GM10248 (cell line): ENCODE measurements at regions not wholly inside any gene's neighbourhood (a gene's known extent, or its start where the extent isn't known, plus 50 kb on each side); places are given as distances from the start of the nearest gene placed in this dataset.

Experiments used
- CTCF ChIA-PET: fragments of 300-600 bp; sonication (Branson Sonifier 250); formaldehyde crosslinking; extraction: SDS; loops from one replicate; lab custom pipeline; 2021; ENCODE audit warnings: antibody characterized with exemption; lab: Yijun Ruan, JAX
- POLR2A ChIA-PET: fragments of 350-650 bp; sonication (Branson Sonifier 250); formaldehyde crosslinking; extraction: SDS; loops from one replicate; lab custom pipeline; 2020; ENCODE audit warnings: antibody characterized with exemption; lab: Yijun Ruan, JAX
- DNase-seq: peaks from one replicate; pipeline ENCODE4 v3.0.0; 2012; ENCODE audit errors: extremely low spot score
- CTCF ChIP-seq: IDR thresholded peaks from 2 replicates; pipeline ENCODE4 v1.5.1; 2012; ENCODE audit warnings: mild to moderate bottlenecking, low read depth; ENCODE audit errors: extremely low read depth, missing control alignments, control extremely low read depth

- POLR2A ChIA-PET: no interaction called here
- CTCF ChIA-PET: interaction anchor here (1.5 kb wide), 1 partner anchor 9 kb away, joined by 4 read pairs; no protein-coding TSS in a partner anchor
- TF ChIP-seq CTCF: no peak
- DNase-seq: no peak
Measured at GRCh38 chr2:103616891-103617290, 855.1 kb downstream of the TMEM182 start.

- no peak for DNase-seq
- ChIA-PET POLR2A (no interaction called here), CTCF (interaction anchor here (1.5 kb wide), 1 partner anchor 8 kb away, joined by 4 read pairs; no protein-coding TSS in a partner anchor)
- TF ChIP-seq CTCF: no peak
Measured at GRCh38 chr2:103618112-103618511, 856.3 kb downstream of the TMEM182 start.

GRCh38 chr2:103627301-103627700 lies 865.5 kb downstream of the TMEM182 start:
- POLR2A ChIA-PET: no interaction called here
- no peak for TF ChIP-seq CTCF
- no peak for DNase-seq
- CTCF ChIA-PET: no interaction called here

- POLR2A ChIA-PET: no interaction called here
- no peak for DNase-seq
Measured at GRCh38 chr2:103638978-103639377, 877.1 kb downstream of the TMEM182 start.

GRCh38 chr2:103656558-103656957 lies 894.7 kb downstream of the TMEM182 start:
- CTCF ChIA-PET: interaction anchor here (1.2 kb wide), 1 partner anchor 9 kb away, joined by 3 read pairs; no protein-coding TSS in a partner anchor
- POLR2A ChIA-PET: no interaction called here
- no peak for DNase-seq
- no peak for TF ChIP-seq CTCF

More at GRCh38 chr2:103638978-103639377, 877.1 kb downstream of the TMEM182 start:
- TF ChIP-seq CTCF: no peak
- CTCF ChIA-PET: no interaction called here

GRCh38 chr2:103660519-103660918 lies 898.7 kb downstream of the TMEM182 start:
- CTCF ChIA-PET: interaction anchor here (1.0 kb wide), 1 partner anchor 16 kb away, joined by 3 read pairs; no protein-coding TSS in a partner anchor
- POLR2A ChIA-PET: no interaction called here
- TF ChIP-seq CTCF: no peak
- no peak for DNase-seq
